HG03469 (cell line): ENCODE measurements at regions not wholly inside any gene's neighbourhood (a gene's known extent, or its start where the extent isn't known, plus 50 kb on each side); places are given as distances from the start of the nearest gene placed in this dataset.

ENCODE experiments used
- ATAC-seq: cut with Tn5 transposase; IDR thresholded peaks from one replicate; pipeline ENCODE4 v1.9.1; 2021; ENCODE audit warnings: mild to moderate bottlenecking, moderate library complexity, moderate number of reproducible peaks; ENCODE audit not compliant: unreplicated experiment

DNA sequence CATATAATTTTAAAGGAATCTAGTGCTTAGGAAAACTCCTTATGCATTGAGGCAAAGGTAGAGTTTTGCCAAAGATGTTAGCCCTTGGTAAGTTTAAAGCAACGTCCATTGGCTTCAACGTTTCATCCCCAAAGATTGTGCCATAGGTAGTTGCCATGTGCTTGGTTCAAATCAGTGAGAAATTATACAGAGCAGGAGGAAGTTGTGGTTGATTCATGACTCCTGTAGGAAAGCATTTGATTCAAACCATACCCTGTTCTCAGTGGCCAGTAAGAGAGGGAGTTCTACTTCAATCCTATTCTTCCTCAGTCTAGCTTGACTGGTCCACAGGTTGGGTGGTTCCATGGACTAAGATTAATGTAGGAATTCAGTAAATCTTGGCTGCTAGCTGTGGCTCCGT, 535.6 kb downstream of the QKI start:
- ATAC-seq, result no peak

DNA sequence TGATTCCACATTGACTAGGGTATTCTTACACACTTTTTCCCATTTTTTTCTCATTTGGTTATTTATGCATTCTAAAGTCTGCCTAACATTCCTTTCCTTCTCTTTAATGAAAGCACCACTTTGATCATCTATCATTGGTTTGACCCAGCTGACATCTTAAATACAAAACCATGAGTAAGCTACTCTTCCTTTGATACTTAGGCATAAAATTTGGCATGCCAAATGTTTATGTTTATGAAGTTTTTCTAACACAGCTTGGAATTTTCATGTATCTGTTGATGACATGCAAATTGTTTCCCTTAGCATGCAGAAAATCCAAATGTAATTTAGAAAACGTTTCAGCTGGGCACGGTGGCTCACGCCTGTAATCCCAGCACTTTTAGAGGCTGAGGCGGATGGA, 534.9 kb downstream of the QKI start:
- ATAC-seq, result no peak

DNA sequence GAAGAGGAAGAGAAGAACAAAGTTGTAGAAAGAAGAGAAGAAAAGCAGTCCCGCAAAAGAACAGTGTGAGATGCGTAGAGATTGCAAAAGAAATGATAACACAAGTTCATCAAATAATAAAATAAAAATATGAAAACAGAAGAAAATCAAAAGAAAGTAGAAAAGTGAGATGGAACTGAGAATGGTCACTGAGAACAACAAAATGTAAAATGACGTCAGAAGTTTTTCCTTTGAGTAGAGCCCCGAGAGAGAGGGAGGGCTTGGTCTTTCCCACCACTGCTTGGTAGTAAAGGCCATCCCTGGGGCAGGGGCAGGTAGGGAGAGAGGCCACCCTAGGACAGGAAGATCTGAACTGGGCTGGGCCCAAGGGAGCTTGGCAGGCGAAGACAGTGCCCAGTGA, 533.7 kb downstream of the QKI start:
- no peak for ATAC-seq

DNA sequence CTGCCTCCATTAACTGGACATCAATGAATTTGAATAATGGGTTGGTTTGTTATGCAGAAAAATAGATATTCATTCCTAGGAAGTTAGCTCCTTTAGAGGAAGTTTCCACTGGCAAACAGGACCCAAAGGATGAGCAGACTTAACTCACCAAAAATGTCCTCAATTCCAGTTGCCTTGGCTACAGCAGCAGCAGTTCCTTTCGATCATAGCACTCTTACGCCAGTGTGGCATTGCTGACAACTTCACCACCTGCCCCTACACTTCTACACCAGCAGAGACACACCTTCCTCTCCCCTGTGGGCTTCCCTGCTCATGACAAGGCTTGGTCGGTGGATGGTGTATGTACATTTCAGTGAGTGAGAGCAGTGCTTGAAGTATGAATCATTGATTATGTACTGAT, 532.8 kb downstream of the QKI start:
- ATAC-seq, result no peak

DNA sequence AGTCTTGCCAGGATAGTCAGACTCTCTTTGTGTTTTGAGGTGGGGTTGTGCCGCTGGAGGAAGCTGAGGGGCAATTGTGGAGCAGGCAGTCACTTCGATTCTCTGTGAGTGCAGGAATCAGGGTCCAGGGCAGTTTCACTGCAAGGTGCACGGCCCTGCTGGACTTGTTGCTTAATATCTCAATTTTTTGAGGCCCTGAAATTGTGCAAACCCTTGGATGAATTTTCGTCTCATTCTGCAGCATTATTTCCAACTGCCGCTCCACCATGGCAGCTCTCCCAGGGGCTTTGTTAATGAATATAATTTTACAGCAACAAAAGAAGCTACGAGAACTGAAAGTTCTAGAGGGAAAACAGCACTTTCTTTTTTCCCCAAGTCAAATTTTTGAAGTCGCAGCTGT, 531.9 kb downstream of the QKI start:
- no peak for ATAC-seq

DNA sequence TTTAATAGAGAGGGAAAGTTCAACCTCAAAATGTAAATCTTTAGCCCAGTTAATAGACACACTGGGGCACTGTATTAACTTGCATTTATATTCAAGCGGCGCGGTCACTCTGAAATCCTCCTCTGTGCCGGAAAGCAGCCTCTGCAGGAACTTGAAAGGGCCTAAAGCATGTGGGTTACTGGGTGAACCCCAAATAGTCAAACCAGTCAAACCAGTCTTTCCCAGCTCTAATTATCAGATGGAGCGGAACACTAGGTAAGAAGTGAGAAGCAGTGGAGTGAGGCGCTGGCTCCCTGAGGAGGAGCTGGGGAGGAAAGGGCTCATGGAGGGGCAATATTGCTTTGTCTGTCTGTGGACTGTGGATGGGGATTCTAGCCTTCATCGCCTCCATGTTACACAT, 531.3 kb downstream of the QKI start:
- ATAC-seq, result no peak

DNA sequence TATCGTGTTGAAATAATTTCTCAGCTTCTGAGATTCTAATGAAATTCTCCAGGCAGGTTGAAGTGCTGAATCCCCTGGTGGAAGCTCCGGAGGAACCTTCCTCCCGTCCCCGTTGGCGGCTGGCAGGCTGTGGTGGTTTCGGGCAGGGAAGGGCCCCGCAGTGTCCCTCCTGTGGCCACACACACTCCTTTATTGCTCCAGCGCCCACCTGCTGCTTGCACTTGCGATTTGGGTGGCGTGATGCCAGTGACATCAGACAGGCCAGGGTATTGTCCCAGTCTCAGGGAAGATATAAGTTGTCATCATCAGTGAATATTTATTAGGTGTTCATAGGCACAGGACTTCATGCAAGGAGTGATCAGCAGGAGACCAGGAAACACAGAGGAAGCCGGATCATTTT, 530.4 kb downstream of the QKI start:
- ATAC-seq, result no peak

DNA sequence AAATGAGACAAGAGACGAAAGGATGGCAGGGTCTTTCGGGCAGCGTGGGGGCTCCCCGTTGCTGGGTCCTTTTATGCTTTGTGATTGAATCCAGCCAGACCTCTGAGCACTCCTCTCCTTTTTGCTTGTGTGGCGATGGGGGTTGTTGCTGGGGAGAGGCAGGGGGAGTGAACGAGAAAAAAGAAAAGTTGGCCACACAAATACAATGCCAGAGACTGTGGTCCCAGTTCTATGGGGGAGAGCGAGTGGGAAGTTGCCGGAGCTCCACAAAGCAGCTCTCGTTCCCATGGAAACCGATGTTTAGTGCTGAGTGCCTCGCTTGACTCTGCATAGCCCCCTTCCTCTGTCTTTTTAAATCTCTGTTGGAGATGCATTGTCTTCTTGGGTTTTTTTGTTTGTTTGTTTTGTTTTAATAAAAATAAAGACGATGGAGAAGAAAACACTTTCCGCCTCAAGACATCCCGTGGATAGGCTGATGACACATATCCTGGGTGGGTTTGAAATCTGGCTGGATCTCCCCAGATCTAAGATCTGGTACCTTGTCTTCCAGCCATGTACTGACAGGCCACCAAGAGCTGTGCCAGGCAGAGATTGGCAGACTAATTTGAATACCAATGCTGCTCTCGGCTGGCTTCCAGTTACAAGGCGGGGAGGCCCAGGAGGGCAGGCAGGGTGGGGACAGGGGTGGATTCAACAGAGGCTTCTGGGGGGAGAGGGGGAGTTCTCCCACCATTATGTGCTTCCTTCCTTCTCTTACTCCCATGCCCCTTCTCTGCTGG, 529.3 kb downstream of the QKI start:
- no peak for ATAC-seq

DNA sequence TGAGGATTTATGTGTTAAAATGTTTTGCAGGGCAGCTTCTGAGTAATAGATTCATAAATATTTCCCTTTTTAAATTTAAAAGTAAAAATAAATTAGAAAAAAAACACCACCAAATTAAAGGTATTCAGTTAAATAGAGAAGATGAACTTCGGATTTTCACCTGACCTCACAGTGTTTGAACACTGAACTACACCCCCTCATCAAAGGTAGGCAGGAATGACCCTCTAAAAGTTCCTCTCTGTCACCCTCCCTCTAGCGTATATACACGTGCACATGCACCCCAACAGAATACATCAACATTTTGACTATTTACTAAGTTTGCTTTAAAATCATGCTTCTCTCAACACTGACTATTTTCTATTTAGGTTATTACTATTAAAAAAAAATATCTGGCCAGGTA, 528.3 kb downstream of the QKI start:
- ATAC-seq, result no peak

DNA sequence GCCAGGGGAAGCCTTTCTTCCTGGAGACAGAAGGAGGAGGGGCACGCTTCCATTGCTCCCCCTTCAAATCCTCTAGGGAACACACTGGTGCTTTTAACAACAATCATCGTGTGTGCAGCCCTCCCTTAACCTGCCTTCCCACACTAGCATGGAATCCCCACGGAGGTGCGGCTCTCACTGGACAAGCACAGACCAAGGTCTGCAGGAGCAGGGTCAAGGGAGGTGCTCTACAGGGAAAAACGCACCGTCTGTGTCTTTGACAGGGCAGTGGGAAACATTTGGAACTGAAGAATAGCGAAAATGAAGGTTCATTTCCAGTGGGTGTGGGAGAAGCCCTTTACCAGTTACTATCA, 527.1 kb downstream of the QKI start:
- ATAC-seq, result no peak

DNA sequence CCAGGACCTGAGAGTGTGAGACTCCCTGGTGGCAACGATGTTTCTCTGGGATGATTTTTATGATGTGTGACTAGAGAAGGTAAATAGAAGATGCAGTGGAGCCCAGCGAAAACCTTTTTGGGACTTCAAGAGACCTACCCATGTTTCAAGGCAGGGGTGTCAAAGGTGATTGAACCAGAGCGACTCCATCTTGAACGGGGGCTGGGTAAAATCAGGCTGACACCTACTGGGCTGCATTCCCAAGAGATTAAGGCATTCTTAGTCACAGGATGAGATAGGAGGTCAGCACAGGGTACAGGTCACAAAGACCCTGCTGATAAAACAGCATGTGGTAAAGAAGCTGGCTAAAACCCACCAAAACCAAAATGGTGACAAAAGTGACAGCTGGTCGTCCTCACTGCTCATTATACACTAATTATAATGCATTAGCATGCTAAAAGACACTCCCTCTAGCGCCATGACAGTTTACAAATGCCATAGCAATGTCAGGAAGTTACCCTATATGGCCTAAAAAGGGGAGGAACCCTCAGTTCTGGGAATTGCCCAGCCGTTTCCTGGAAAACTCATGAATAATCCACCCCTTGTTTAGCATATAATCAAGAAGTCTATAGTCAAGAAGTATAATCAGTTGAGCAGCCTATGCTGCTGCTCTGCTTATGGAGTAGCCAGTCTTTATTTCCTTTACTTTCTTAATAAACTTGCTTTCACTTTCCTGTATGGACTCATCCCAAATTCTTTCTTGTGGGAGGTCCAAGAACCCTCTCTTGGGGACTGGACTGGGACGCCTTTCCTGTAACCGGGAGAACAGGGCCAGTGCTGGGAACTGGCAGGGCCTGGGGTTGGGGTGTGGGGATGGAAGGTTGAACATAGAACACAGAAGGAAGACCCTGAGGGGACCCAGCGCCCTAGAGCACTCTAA, 526.4 kb downstream of the QKI start:
- no peak for ATAC-seq

DNA sequence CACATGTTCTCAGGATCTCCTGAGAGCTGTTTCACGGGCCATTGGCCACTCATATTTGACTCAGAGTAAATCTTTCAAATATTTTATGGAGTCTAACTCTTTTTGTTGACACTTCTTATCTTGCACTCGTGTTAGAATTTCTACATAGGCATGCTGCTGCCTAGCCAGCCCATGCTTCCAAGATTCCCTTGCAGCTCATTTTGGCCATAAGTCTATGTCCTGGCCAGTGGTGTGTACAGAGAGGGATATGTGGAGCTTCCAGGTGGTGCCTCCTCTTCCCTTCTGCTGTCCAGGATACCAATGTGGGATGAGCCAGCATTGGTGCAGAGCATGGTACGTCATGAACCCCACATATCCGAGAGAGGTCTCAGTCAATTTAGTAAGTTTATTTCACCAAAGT, 522.6 kb downstream of the QKI start:
- no peak for ATAC-seq

DNA sequence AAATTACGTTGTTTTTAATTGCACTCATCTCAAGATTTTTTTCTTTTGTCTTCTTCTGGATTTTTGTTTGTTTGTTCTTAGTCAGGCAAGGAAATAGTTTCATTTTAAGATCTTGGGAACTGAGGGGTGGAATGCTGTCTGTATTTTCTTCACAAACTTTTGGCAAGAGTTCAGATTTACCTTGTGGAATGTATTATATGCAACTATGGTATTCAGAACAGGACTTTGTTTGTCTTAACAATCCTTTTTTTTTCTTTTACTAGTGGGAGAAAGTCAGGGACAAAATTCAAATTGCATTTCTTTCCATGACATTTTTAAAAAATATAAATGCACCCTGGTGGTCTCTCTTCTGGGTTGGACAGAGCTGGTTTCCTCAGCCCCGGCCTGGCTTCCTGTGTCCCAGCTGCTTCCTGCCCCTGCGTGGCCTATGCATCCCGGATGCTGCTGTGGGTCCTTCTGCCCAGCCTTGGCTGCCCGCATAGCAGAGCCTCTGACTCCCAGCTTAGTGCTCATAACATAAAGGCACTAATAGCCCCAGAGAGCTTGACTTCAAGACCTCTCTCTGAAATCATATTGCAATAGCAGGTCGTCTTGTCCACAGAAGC, 520.7 kb downstream of the QKI start:
- ATAC-seq, result no peak

DNA sequence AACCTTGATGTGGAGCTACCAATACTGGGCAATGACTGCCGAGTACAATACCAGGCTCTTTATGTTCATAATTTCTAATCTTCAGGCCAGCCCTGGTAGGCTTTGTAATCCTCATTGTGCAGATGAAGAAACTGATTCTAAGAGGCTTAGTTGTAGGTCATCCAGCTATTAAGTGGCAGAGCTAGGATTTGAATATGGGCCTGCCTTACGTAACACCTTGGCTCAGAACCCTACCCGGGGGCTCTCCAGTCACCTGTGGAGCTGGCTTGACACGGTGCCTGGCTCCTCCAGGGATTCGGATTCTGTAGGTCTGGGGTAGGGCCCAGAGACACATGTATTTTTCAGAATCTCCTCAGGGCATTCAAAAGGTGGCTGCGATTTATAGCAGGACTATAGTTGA, 515.5 kb downstream of the QKI start:
- no peak for ATAC-seq

DNA sequence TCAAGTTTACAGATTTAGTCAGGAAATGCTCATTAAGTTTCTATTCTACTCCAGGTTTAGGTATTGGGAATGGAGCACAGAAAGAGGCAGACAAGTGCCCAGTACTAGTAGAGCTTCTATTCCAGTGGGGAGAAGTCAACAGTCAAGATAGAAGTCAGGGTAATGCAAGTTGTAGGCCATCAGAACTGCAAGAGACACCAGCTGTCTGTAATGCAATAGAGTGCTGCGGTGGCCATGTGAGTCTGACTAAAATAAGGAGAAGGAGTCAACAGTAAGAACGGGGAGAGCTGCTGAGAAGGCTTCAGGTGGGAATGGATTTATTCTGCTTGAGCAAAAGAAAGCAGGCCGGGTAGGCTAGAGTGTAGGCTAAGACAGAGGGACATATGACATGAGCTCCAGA, 515.0 kb downstream of the QKI start:
- ATAC-seq, result no peak

DNA sequence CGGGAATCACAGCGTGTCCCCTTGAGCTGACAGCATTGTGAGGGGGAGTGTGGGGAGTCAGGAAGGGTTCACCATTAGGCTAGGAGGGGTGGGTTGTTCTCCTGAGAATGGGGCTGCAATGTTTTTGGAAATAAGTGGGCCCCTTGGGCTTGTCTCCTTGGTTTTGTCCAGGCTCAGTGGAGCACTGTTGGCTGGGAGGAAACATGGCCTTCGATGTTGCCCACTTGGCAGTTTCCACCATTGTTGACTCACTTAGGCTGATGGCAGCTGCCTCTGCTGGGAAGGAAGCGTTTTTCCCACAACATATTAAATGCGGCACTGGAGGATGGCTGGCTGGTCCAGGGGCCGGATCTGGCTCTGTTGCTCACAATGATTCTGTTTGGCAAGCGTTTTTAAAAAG, 512.1 kb downstream of the QKI start:
- ATAC-seq, result no peak

DNA sequence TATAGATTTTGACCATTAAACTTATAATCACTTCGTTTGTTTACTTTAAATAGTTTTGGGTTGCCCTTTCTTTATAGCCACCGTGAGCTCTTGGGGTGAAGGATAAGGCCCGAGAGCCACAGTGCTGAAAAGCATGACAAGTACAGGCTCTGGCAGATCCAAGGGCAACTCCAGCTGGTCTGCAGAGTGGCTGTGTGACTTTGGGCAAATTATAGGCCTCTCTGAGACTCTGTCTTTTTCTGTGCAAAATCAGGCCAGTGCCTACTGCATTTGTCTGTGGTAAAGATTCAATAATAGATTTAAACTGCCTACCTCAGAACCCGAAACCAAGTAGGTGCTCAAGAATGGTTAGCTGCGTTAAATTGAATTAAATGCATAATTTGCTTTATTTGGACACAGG, 511.3 kb downstream of the QKI start:
- no peak for ATAC-seq

DNA sequence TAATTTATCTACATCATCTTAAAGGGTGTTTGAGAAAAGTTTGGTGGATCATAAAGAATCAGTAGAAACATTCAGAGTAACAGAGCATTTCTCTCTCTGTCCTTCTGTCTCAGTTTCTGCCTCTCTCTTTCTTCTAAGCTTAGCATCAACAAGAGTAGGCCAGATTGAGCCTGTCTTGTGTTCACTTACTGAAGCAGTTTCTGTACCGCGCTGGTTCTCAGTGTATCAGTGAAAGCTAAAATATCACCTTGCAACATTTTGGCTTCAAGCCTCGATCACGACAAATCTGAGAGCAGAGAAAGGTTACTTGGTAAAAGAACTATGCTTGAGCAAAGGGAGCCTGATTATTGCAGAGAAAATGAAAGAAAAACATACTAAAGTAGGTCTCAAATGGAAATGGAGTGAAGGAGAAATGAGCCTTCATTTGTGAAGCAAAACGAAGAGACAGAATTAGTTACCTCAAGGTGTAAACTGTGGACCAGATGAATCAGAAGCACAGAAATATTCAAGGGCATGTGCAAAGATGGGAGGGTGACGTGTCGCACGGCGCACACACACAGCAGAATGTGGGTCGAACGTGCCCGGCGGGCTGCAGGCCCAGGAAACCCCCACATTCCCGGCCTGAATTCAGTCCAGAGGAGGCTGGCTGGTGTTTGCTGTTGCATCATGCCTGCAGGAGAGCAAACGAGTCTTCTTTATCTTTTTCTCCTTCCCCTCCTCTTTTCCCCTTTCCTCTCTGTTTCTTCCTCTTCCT, 509.3 kb downstream of the QKI start:
- no peak for ATAC-seq

DNA sequence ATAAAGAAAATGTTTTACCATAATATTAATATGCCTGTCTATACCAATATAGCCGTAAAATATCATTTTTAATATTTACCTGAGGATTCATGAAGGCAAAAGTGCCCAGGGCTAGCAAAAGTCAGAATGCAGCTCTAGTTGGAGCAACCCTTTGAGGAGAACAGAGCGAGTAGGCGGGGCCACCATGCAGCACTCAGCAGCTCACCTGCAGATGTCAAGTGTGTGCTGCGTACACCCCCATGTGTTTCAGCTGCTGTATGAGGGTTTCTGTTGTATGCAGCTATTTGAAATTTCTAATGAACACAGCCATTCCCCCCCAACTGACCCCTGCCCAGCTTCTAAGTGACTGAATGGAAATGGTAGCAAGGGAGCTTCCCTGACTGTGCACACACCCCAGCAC, 508.0 kb downstream of the QKI start:
- no peak for ATAC-seq

DNA sequence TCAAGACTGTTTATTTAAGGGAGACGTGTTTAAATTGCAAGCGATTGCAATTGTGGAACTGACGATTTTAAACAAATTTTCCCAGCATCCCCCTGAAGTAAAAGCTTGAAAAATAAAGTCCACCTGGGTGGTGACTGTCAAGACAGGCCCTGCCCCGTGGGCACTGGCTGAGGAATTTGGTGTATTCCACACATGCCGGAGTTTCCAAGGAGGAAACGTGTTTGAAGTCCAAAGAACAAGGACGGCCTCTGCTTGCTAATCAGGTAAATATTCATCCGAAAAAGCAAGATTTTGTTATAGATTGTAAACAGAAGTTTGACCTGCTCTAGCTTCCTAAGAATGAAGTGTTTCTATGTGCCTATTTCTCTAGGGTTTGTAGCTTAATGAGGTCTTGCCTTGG, 505.1 kb downstream of the QKI start:
- ATAC-seq, result no peak
